GM06990 (cell line): ENCODE measurements at regions not wholly inside any gene's neighbourhood (a gene's known extent, or its start where the extent isn't known, plus 50 kb on each side); places are given as distances from the start of the nearest gene placed in this dataset.
"Not testable (repeated sequence)": the region's sequence is repeated elsewhere in the genome, so short reads cannot be mapped to it uniquely, and the experiment has no call there.

ENCODE experiments used
- DNase-seq: peaks from one replicate; pipeline ENCODE4 v3.0.0-alpha.2; 2011; ENCODE audit not compliant: insufficient read length; ENCODE audit errors: extremely low read depth
- H3K27me3 ChIP-seq: replicated peaks from 2 replicates; pipeline ENCODE4 v1.6.0; 2011; ENCODE audit warnings: low read length; ENCODE audit not compliant: control insufficient read depth, insufficient read depth
- H3K36me3 ChIP-seq: 2 replicates; pipeline ENCODE4 v1.5.1; 2011; ENCODE audit warnings: low read length; ENCODE audit not compliant: control insufficient read depth, insufficient read depth
- H3K4me3 ChIP-seq: replicated peaks from 2 replicates; pipeline ENCODE4 v1.5.1; 2011; ENCODE audit warnings: low read depth, mild to moderate bottlenecking, control low read depth, low read length
- TF ChIP-seq, protein P1 (sequence below): IDR thresholded peaks from 2 replicates; pipeline ENCODE4 v1.5.1; 2011; ENCODE audit warnings: low read length, control low read depth, mild to moderate bottlenecking, inconsistent platforms; ENCODE audit not compliant: insufficient read depth, poor library complexity, severe bottlenecking

DNA sequence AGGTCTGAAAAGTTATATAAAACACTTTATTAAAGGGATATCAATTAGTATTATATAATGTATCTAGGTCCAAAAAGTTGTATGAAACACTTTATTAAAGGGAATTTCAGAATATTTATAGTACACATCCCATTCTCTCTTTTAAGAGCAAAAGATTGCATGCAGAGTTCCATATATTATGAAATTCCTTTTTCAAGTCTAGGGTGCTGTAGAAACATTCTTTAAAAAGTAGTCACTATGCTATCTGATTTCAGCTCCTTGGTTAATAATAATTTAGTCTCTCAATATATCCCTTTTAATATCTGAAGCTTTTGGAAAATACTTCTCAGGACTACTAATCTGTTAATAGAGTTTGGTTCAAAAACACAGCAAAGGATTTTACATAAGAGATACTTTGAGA, 1496.1 kb upstream of the C9orf72 start:
- H3K27me3 ChIP-seq: no peaks in the 10 kb centered on the region
- no peak for DNase-seq
- TF ChIP-seq, protein P1, sequence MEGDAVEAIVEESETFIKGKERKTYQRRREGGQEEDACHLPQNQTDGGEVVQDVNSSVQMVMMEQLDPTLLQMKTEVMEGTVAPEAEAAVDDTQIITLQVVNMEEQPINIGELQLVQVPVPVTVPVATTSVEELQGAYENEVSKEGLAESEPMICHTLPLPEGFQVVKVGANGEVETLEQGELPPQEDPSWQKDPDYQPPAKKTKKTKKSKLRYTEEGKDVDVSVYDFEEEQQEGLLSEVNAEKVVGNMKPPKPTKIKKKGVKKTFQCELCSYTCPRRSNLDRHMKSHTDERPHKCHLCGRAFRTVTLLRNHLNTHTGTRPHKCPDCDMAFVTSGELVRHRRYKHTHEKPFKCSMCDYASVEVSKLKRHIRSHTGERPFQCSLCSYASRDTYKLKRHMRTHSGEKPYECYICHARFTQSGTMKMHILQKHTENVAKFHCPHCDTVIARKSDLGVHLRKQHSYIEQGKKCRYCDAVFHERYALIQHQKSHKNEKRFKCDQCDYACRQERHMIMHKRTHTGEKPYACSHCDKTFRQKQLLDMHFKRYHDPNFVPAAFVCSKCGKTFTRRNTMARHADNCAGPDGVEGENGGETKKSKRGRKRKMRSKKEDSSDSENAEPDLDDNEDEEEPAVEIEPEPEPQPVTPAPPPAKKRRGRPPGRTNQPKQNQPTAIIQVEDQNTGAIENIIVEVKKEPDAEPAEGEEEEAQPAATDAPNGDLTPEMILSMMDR: no peak

DNA sequence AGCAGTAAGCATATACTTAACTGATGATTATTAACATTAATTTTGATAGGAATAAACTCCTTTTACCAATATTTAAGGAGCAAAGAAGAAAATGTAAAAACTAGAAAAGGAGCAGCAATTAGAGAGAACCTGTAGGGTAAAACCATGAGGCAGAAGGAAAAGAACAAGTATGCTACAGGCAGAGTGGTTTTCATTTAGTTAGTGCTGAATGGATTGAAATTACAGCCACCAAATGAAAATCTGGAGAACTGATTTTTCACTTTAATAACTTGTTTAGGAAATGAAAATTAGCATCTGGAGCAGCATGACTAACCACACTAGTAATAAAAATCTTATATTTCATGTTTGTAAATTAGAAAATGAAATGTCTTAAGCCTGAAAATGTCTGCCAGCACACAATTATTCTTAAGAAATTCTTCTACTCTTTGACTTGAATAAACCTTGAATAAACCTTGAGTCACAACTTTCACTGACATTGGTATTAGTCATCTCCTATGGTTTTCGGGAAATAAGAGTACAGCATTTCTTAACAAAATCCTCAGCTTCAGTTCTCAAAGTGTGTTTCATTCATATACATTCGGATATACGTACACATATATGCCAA, 1504.9 kb upstream of the C9orf72 start:
- TF ChIP-seq, protein P1: no peak
- H3K36me3 ChIP-seq: no peaks in the 10 kb centered on the region
- DNase-seq: no peak
- no peak overlapping the region for H3K4me3 ChIP-seq
- H3K27me3 ChIP-seq: no peaks in the 10 kb centered on the region

More for the DNA sequence above, 1496.1 kb upstream of the C9orf72 start:
- H3K36me3 ChIP-seq: no peaks in the 10 kb centered on the region
- H3K4me3 ChIP-seq: no peak overlapping the region

DNA sequence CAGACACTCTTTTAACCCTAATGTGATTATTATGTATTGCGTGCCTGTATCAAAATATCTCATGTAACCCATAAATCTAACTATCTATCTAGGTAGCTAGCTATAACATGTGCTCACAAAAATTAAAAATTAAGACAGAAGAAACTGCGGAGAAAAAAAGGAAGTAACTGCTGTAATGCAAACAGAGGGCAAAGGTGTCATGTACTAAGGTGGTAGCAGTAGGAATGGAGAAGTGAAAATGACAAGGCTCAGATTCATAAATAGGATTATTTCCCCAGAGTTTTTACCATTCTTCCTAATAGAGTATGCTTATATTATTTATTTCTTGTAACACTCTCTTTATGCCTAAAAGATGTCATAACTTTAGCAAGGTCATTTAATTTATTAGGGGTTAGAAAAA, 1527.5 kb upstream of the C9orf72 start:
- no peaks in the 10 kb centered on the region for H3K36me3 ChIP-seq
- H3K4me3 ChIP-seq: no peak overlapping the region
- DNase-seq: no peak
- TF ChIP-seq, protein P1: no peak
- H3K27me3 ChIP-seq: no peaks in the 10 kb centered on the region

DNA sequence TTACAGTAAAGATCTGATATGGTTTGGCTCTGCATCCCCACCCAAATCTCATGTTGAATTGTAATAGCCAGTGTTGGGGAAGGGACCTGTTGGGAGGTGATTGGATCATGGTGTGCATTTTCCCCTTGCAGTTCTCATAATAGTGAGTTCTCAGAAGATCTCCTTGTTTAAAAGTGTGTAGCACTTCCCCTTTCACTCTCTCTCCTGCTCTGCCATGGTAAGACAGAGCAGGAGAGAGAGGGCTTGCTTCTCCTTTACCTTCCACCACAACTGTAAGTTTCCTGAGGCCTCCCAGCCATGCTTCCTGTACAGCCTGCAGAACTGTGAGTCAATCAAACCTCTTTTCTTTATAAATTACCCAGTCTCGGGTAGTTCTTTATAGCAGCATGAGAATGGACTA, 1530.9 kb upstream of the C9orf72 start:
- H3K27me3 ChIP-seq, H3K4me3 ChIP-seq, DNase-seq, H3K36me3 ChIP-seq: not testable (repeated sequence)

DNA sequence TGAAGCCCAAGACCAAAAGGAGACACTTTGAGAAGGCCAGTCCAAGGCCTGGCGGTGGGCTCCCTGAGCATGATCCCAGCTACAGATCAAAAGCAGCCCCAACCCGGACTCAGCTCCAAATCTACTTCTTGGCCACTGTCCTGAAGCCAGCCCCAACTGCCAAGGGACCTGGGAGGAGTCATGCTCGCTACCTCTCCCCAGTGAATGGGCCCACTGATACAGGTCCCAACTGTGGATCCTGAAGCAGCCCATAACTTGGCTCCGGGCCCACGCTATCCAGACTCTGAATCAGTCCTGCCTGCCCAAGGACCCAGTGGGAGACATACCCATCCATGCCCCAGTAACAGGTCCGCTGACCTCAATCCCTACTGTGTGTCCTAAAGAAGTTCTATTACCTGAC, 1545.3 kb upstream of the C9orf72 start:
- Histone ChIP-seq H3K4me3 (no peak overlapping the region), H3K27me3 (no peaks in the 10 kb centered on the region), H3K36me3 (no peaks in the 10 kb centered on the region)
- DNase-seq: no peak
- TF ChIP-seq, protein P1: no peak

DNA sequence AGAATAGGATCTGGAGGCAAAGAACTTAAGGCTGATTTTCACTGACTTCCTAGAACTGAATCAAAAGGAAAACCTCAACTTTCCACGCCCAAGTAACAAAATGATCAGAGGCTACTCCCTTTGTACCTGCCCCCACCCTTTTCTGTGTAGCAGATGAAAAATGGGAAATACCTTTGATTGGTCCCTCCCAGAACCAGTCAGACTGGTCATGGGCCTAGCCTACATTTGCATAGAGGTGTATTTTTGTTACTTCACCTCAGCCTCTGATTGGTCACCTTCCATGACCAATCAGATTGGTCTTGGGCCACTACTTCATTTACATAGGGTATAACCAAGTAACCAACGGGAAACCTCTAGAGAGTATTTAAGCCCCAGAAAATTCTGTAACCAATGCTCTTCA, 1553.5 kb upstream of the C9orf72 start:
- no peaks in the 10 kb centered on the region for H3K36me3 ChIP-seq
- H3K4me3 ChIP-seq: no peak overlapping the region
- no peaks in the 10 kb centered on the region for H3K27me3 ChIP-seq
- TF ChIP-seq, protein P1: no peak
- no peak for DNase-seq
